ENCODE measurements at regions not wholly inside any gene's neighbourhood (a gene's known extent, or its start where the extent isn't known, plus 50 kb on each side); places are given as distances from the start of the nearest gene placed in this dataset.

- Histone ChIP-seq H3K4me3 (no peak overlapping the region), H3K4me1 (no peaks in the 10 kb centered on the region), H3K27ac (peak overlapping the region in 1 of 3 donors; percentile 26), H3K27me3 (no peaks in the 10 kb centered on the region), H3K36me3 (no peaks in the 10 kb centered on the region), H3K9me3 (no peaks in the 10 kb centered on the region)
- no peak for DNase-seq
- no peak for TF ChIP-seq CTCF (IDR thresholded peaks at IDR 0.05)
- TF ChIP-seq POLR2A (IDR thresholded peaks at IDR 0.05), result no peak
- intact Hi-C loops (cut with DNase I), result no loop called here
- 70% methylated on average over 2 of the region's 7 CpGs for WGBS (ENCODE audit: insufficient coverage, low coverage, low lambda C conversion rate, missing lambda C conversion rate)
- ATAC-seq, result no peak
Observed at GRCh38 chr2:37854676-37855282, 70.3 kb upstream of the RMDN2 start.

GRCh38 chr2:37855283-37856041 is 69.6 kb upstream of the RMDN2 start:
- WGBS (ENCODE audit: insufficient coverage, low coverage, low lambda C conversion rate, missing lambda C conversion rate), result 39% methylated on average over 9 of the region's 13 CpGs
- H3K36me3 ChIP-seq, result no peaks in the 10 kb centered on the region
- H3K9me3 ChIP-seq, result no peaks in the 10 kb centered on the region
- H3K27ac ChIP-seq, result peak overlapping the region in 1 of 3 donors; percentile 26
- intact Hi-C loops (cut with DNase I), result no loop called here
- DNase-seq (no peak), ATAC-seq (peak; percentile 39 to 61 (median 50))
- TF ChIP-seq POLR2A (IDR thresholded peaks at IDR 0.05), result no peak
- no peak for TF ChIP-seq CTCF (IDR thresholded peaks at IDR 0.05)
- H3K27me3 ChIP-seq, result no peaks in the 10 kb centered on the region
- no peak overlapping the region for H3K4me3 ChIP-seq
- H3K4me1 ChIP-seq, result no peaks in the 10 kb centered on the region

GRCh38 chr2:37856101-37856751 is 68.9 kb upstream of the RMDN2 start:
- no peak overlapping the region for H3K4me3 ChIP-seq
- intact Hi-C loops (cut with DNase I), result no loop called here

More at GRCh38 chr2:37856101-37856751, 68.9 kb upstream of the RMDN2 start:
- H3K27me3 ChIP-seq, result no peaks in the 10 kb centered on the region
- DNase-seq, result no peak
- WGBS (ENCODE audit: insufficient coverage, low coverage, low lambda C conversion rate, missing lambda C conversion rate), result 55% methylated on average over 6 of the region's 7 CpGs
- H3K36me3 ChIP-seq, result no peaks in the 10 kb centered on the region
- peak overlapping the region in 2 of 3 donors; percentile 18 to 23 for H3K27ac ChIP-seq
- peak; percentile 15 to 53 (median 24) for ATAC-seq
- no peak for TF ChIP-seq CTCF (IDR thresholded peaks at IDR 0.05)
- TF ChIP-seq POLR2A (IDR thresholded peaks at IDR 0.05), result no peak
- H3K4me1 ChIP-seq, result no peaks in the 10 kb centered on the region
- H3K9me3 ChIP-seq, result no peaks in the 10 kb centered on the region
